Aorta (tissue), 5 donors: ENCODE measurements at regions not wholly inside any gene's neighbourhood (a gene's known extent, or its start where the extent isn't known, plus 50 kb on each side); places are given as distances from the start of the nearest gene placed in this dataset.
"Not testable (repeated sequence)": the region's sequence is repeated elsewhere in the genome, so short reads cannot be mapped to it uniquely, and the experiment has no call there.

Experiments used
- ATAC-seq: fragments of 200-7000 bp; cut with Tn5 transposase; one replicate; pipeline ENCODE4 v1.9.1; 2022; ENCODE audit warnings: moderate library complexity; ENCODE audit not compliant: low FRiP score
- DNase-seq, 2 donors: peaks; one replicate each; pipeline ENCODE4 v3.0.0-alpha.2; 2020
- H3K27ac ChIP-seq, 2 donors: one replicate each; pipeline ENCODE4 v1.5.1; 2013; ENCODE audit warnings: low read length in 2 of 2, mild to moderate bottlenecking in 2 of 2, moderate library complexity in 2 of 2, control low read depth in 1 of 2, inconsistent platforms in 1 of 2, low read depth in 1 of 2
- H3K27me3 ChIP-seq, 2 donors: one replicate each; pipeline ENCODE4 v1.6.1; 2013; ENCODE audit warnings: control low read depth in 1 of 2, low read length in 1 of 2, mild to moderate bottlenecking in 1 of 2, moderate library complexity in 1 of 2; ENCODE audit not compliant: insufficient read depth in 2 of 2, control insufficient read depth in 1 of 2
- H3K36me3 ChIP-seq, 2 donors: one replicate each; pipeline ENCODE4 v1.6.1; 2013; ENCODE audit warnings: control low read depth in 1 of 2, low read length in 1 of 2, mild to moderate bottlenecking in 1 of 2; ENCODE audit not compliant: insufficient read depth in 2 of 2, control insufficient read depth in 1 of 2
- H3K4me1 ChIP-seq, 2 donors: one replicate each; pipeline ENCODE4 v1.6.1; 2013; ENCODE audit warnings: low read length in 2 of 2, control low read depth in 1 of 2, mild to moderate bottlenecking in 1 of 2, moderate library complexity in 1 of 2; ENCODE audit not compliant: insufficient read depth in 2 of 2, control insufficient read depth in 1 of 2
- H3K4me3 ChIP-seq, 2 donors: one replicate each; pipeline ENCODE4 v1.5.1; 2013; ENCODE audit warnings: low read length in 2 of 2, control low read depth in 1 of 2, mild to moderate bottlenecking in 1 of 2
- H3K9me3 ChIP-seq: one replicate; pipeline ENCODE4 v1.6.1; 2013; ENCODE audit warnings: mild to moderate bottlenecking, low read length; ENCODE audit not compliant: control insufficient read depth
- WGBS, 2 donors: extraction: QIAGEN DNeasy Blood & Tissue Kit; methylation state at CpG; one replicate each; pipeline ENCODE4 v1.1.7; 2013; 5-methylcytosine and 5-hydroxymethylcytosine counted together
- intact Hi-C, 2 donors: fragments of 100-400 bp; cut with DNase I; formaldehyde crosslinking; loops; one replicate each; pipeline versions ENCODE4 v1.14.2 to v1.15.0; 2022
- donor health status: healthy with polysubstance abuse.
- donor health status: Bipolar disorder and iron deficiency.
- donor health status: DM: no; HTN: no; CAD: no.
- donor health status: DM: no; HTN: no; CAD: no.
- donor health status: DM: yes; HTN: yes; CAD: no.

- 96 to 97% methylated on average over 7 of the region's 7 CpGs for WGBS, 2 donors
- DNase-seq, H3K9me3 ChIP-seq, intact Hi-C loops, H3K27me3 ChIP-seq, H3K27ac ChIP-seq, H3K36me3 ChIP-seq, H3K4me1 ChIP-seq, ATAC-seq, H3K4me3 ChIP-seq: not testable (repeated sequence)
These were observed 152.1 kb upstream of the AUTS2 start for GRCh38 chr7:69446213-69446612.

- H3K9me3 ChIP-seq: peaks cover 1% of the 10 kb centered on the region
- no peaks in the 10 kb centered on the region for H3K36me3 ChIP-seq
- no peak overlapping the region for H3K4me3 ChIP-seq
- ATAC-seq (peak; percentile 51), DNase-seq (no peak)
- no peak overlapping the region for H3K27ac ChIP-seq
- WGBS, 2 donors: 48 to 62% methylated on average over 14 of the region's 14 CpGs
- intact Hi-C loops: no loop called here
- H3K27me3 ChIP-seq: no peaks in the 10 kb centered on the region
- H3K4me1 ChIP-seq: no peaks in the 10 kb centered on the region
These were observed 150.2 kb upstream of the AUTS2 start for GRCh38 chr7:69448071-69448470.

GRCh38 chr7:69450456-69450855 is 147.8 kb upstream of the AUTS2 start:
- H3K4me1 ChIP-seq: no peaks in the 10 kb centered on the region
- 88 to 90% methylated on average over 5 of the region's 5 CpGs for WGBS, 2 donors
- intact Hi-C loops: no loop called here

GRCh38 chr7:69451715-69452114 is 146.6 kb upstream of the AUTS2 start:
- no peak overlapping the region for H3K27ac ChIP-seq
- DNase-seq (no peak), ATAC-seq (no peak)
- WGBS, 2 donors: 97 to 98% methylated on average over 2 of the region's 2 CpGs
- no peaks in the 10 kb centered on the region for H3K27me3 ChIP-seq
- H3K36me3 ChIP-seq: no peaks in the 10 kb centered on the region
- intact Hi-C loops: no loop called here
- H3K4me3 ChIP-seq: no peak overlapping the region
- H3K4me1 ChIP-seq: no peaks in the 10 kb centered on the region
- H3K9me3 ChIP-seq: no peaks in the 10 kb centered on the region

More at GRCh38 chr7:69450456-69450855, 147.8 kb upstream of the AUTS2 start:
- ATAC-seq (no peak), DNase-seq (no peak)
- Histone ChIP-seq H3K27ac (no peak overlapping the region), H3K9me3 (no peaks in the 10 kb centered on the region), H3K27me3 (no peaks in the 10 kb centered on the region), H3K4me3 (no peak overlapping the region), H3K36me3 (no peaks in the 10 kb centered on the region)

- 97 to 98% methylated on average over 2 of the region's 2 CpGs for WGBS, 2 donors
- Histone ChIP-seq H3K4me3 (no peak overlapping the region), H3K27me3 (no peaks in the 10 kb centered on the region), H3K9me3 (no peaks in the 10 kb centered on the region), H3K36me3 (no peaks in the 10 kb centered on the region), H3K4me1 (no peaks in the 10 kb centered on the region), H3K27ac (no peak overlapping the region)
- DNase-seq (no peak), ATAC-seq (no peak)
- intact Hi-C loops: no loop called here
These were observed 145.5 kb upstream of the AUTS2 start for GRCh38 chr7:69452797-69453196.

GRCh38 chr7:69457595-69458504 is 140.4 kb upstream of the AUTS2 start:
- no peak overlapping the region for H3K4me3 ChIP-seq
- H3K27me3 ChIP-seq: no peaks in the 10 kb centered on the region
- WGBS, 2 donors: 15 to 20% methylated on average over 9 of the region's 9 CpGs
- H3K36me3 ChIP-seq: no peaks in the 10 kb centered on the region
- H3K4me1 ChIP-seq: no peaks in the 10 kb centered on the region
- ATAC-seq: no peak
- no peaks in the 10 kb centered on the region for H3K9me3 ChIP-seq
- no peak overlapping the region for H3K27ac ChIP-seq
- no peak for DNase-seq
- intact Hi-C loops: no loop called here

GRCh38 chr7:69464035-69464434 is 134.2 kb upstream of the AUTS2 start:
- Histone ChIP-seq H3K27me3 (peaks cover 0 to 1% of the 10 kb centered on the region in 2 donors), H3K36me3 (no peaks in the 10 kb centered on the region), H3K4me3 (no peak overlapping the region), H3K9me3 (peaks cover 3% of the 10 kb centered on the region), H3K27ac (no peak overlapping the region), H3K4me1 (no peaks in the 10 kb centered on the region)
- intact Hi-C loops: no loop called here
- 77 to 83% methylated on average over 3 of the region's 3 CpGs for WGBS, 2 donors
- ATAC-seq: no peak
- DNase-seq: no peak

- Histone ChIP-seq H3K27ac (no peak overlapping the region), H3K36me3 (no peaks in the 10 kb centered on the region), H3K9me3 (peaks cover 6% of the 10 kb centered on the region), H3K4me3 (no peak overlapping the region), H3K4me1 (no peaks in the 10 kb centered on the region), H3K27me3 (peaks cover 0 to 4% of the 10 kb centered on the region in 2 donors)
- intact Hi-C loops: no loop called here
- ATAC-seq (no peak), DNase-seq (no peak)
- 74 to 88% methylated on average over 1 of the region's 1 CpG for WGBS, 2 donors
These were observed 133.0 kb upstream of the AUTS2 start for GRCh38 chr7:69465262-69465661.

GRCh38 chr7:69467826-69468225 is 130.4 kb upstream of the AUTS2 start:
- DNase-seq: no peak
- ATAC-seq: no peak
- intact Hi-C loops: no loop called here
- WGBS, 2 donors: 86 to 100% methylated on average over 1 of the region's 1 CpG
- no peaks in the 10 kb centered on the region for H3K36me3 ChIP-seq
- peaks cover 9% of the 10 kb centered on the region for H3K9me3 ChIP-seq
- no peaks in the 10 kb centered on the region for H3K4me1 ChIP-seq
- no peak overlapping the region for H3K4me3 ChIP-seq
- H3K27ac ChIP-seq: no peak overlapping the region
- H3K27me3 ChIP-seq: peaks cover 0 to 4% of the 10 kb centered on the region in 2 donors
